ENCODE measurements at regions not wholly inside any gene's neighbourhood (a gene's known extent, or its start where the extent isn't known, plus 50 kb on each side); places are given as distances from the start of the nearest gene placed in this dataset.

GRCh38 chr2:106580241-106580640, 93.1 kb downstream of the CD8B2 start:
- TF ChIP-seq CTCF (IDR thresholded peaks at IDR 0.05) (no peak), POLR2A (IDR thresholded peaks at IDR 0.05) (no peak), POLR2AphosphoS5 (IDR thresholded peaks at IDR 0.05) (no peak), EP300 (IDR thresholded peaks at IDR 0.05) (no peak)
